GM19455 (cell line): ENCODE measurements at regions not wholly inside any gene's neighbourhood (a gene's known extent, or its start where the extent isn't known, plus 50 kb on each side); places are given as distances from the start of the nearest gene placed in this dataset.
"Not testable (repeated sequence)": the region's sequence is repeated elsewhere in the genome, so short reads cannot be mapped to it uniquely, and the experiment has no call there.

Experiments used
- ATAC-seq: cut with Tn5 transposase; IDR thresholded peaks from one replicate; pipeline ENCODE4 v1.9.1; 2021; ENCODE audit not compliant: unreplicated experiment

DNA sequence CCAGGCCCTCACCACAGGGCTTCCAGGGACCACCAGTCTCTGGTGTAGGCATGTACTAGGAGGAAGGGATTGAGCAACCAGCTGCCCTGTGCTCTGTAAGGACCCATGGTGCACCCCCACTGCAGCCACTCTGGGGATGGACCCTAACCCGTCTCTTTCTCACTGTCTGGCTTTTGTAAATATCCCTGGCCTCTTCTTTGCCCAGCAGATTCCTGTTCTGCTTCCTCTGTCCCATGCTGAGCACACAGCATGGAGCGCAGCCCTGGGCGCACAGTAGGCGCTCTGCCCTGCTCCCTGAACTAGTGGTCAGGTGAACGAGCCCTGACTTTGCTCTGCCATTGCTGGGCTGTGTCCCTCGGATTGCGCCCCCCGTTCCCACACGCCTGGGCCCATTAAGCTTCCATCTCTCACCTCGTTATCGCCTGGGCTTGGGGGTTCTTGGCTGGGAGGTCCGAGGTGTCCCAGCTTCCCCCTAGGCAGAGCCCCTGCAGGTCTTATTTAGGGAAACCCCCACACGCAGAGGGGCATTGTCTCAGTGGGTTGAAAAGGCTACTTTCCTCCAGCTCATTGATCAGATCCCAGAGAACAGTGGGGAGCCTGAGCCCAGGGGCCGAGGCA lies 162.1 kb downstream of the MYCN start:
- ATAC-seq, result no peak

DNA sequence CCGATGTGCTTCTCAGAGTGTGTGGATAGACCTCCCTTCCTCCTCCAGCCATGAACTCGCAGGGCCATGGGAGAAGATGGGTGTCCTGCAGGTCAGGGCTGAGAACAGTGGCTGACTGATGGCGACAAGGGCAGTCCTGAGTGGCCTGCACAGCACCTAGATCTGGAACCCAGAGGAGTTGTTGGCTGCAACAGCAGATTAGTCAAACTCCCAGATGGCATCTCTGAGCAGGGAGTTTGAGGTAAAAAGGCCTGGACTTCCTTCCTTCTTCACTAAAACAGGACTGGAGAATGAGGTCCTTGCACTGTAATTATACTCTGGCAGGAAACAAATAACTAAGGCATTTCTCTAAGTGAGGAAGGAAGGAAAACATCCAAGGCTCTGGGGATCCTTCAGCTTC lies 160.8 kb downstream of the MYCN start:
- ATAC-seq, result no peak

DNA sequence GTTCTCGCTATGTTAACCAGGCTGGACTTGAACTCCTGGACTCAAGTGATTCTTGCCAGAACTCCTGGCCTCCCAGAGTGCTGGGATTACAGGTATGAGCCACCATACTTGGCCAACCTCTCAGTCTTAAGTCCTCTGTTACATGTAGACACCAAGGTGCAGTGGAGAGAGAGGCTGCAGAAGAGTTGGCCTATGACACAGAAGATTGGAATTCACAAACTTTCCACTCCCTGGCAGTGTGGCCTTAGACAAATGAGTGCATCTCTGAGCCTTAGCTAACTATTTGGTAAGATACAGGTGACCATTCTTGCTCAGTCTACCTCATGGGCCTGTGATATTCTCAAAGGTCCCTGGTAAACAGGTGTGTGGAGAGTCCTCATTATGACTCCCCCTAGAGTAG lies 159.7 kb downstream of the MYCN start:
- ATAC-seq, result no peak

DNA sequence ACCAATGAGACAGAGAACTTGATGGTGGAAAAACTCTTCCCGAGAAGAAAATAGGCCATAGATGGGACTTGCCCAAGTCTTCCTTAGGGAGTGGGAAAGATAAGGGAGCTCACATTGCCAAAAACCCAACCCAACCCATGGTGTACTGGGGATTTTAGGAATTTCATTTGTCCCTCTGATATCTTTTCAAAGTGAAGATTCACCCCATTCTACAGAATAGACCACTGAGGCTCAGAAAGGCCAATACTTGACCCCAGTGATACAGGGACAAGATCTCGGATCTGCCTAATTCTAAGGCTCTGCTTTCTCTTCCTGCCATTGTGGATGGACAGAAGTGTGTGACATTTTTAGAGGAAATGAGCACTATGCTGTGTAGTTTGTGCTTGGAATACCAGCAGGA lies 159.0 kb downstream of the MYCN start:
- ATAC-seq, result no peak

DNA sequence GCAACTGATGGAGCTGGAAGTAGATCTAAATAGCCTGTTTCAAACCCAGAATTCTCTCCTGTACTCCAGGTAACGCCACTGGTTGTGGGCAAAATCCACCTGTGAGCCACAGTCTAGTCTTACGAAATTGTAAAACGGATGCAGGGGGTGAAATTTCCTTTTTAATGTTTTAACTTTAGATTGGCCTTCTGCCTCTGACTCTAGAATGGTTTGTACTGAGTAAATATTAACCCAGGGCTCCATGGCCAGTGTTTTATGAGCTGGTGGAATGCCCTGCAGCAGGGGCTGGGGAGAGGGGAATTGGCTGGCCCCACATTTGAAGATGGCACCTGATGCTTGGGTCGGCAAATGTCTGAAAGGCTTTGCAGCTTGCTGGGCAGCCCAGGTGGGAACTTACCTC lies 156.6 kb downstream of the MYCN start:
- ATAC-seq, result no peak

DNA sequence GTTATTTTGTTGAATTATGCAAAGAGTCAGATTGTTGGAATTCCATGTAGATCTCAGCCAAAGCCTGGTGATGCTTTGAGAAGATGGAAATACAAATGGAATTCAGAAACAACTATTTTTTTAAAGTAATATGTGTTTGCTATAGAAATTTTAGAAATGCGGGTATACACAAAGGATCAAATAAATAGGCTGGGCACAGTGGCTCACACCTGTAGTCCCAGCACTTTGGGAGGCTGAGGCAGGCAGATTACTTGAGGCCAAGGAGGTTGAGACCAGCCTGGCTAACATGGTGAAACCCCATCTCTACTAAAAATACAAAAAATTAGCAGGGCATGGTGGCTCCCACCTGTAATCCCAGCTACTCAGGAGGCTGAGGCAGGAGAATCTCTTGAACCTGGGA lies 155.1 kb downstream of the MYCN start:
- ATAC-seq, result not testable (repeated sequence)

DNA sequence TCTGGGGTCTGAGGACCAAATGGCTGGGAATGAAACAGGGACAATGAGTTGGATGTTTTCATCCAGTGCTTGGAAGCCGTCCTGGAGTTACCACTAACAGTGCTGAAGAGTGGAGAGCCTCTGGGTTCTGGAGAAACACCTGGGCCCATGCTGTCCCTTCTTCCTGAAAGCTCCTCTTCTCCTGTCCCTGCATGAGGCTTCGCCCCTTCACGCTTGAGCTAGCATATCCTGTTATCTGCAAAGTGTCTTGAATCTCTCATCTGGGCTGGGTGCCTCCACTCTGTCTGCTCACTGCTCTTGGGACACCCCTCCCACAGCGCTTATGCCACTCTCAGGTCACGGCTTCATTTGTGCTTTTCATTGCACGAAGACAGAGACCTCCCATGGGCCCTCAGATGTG lies 154.5 kb downstream of the MYCN start:
- ATAC-seq, result no peak

DNA sequence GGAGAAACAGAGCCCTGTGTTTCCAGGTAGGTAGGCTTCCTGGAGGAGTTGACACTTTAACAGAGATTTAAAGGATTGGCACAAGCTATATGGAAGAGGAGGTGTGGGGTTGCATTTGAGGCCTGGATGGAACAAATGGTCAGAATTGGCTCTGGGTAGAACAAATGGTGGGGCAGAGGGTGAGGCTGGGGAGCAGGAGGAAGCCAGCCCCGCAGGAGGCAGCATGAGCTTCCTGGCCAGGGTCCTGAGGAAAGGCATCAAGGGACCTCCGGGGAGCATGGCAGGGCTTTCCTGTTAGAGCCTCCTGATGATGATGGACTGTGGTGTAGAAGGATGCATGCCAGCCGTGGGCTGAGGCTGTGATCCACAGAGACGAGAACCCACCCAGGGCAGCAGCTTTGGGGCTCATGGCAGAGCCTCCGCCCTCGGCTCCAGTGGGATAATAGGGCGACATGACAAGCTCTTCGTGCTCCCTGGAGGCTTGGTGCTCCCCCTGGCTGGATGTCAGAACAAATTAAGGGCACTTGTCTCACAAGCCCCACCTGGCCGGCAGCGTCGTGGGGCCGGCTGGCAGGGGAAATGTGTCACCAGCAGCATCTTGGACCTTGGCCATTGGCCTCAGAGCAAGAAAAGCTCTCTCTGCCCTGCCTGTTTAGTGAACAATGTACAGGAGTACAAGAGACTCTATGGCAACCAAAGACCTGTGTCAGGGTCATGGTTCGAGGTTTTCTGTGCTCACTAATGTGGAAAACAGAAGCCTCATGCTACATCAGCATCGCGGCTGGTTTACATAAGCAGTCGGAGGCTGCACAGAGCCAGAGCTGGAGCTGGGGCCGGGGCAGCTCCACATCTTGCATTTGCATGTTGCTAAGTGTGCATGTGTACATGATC lies 153.5 kb downstream of the MYCN start:
- ATAC-seq, result no peak

DNA sequence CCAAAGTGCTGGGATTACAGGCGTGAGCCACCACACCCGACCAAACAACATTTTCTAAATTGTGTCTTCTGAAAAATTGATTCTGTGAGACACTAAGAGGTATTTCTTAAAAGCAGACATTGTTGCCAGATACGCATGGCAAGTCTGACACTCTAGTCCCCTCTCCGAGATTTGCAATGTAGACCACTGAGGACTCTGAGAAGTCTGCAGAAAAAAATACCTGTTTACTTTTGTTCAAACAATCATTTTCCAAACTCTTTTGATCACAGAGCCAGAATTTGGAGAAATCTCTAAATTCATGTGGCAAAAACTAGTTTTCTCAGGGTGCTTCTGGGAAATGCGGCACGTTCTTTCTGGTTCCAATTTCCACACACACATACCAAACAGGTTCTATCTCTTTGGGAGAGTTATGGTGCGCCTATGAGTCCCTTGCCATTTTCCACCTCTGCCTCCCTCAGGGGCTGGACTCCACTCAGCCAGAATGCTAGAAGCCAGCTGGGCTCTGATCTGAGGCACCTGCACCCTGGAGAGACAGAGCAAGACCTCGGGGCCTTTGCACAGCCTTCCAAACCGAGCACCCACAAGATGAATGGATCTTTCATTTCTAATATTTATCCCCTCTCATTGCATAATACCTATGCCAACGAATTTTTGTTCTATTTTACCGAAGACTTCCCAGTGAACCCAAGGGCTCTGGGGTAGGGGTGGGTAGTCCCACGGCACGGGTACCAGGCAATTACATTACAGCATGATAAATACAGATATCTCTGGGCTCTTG lies 152.7 kb downstream of the MYCN start:
- ATAC-seq, result no peak

DNA sequence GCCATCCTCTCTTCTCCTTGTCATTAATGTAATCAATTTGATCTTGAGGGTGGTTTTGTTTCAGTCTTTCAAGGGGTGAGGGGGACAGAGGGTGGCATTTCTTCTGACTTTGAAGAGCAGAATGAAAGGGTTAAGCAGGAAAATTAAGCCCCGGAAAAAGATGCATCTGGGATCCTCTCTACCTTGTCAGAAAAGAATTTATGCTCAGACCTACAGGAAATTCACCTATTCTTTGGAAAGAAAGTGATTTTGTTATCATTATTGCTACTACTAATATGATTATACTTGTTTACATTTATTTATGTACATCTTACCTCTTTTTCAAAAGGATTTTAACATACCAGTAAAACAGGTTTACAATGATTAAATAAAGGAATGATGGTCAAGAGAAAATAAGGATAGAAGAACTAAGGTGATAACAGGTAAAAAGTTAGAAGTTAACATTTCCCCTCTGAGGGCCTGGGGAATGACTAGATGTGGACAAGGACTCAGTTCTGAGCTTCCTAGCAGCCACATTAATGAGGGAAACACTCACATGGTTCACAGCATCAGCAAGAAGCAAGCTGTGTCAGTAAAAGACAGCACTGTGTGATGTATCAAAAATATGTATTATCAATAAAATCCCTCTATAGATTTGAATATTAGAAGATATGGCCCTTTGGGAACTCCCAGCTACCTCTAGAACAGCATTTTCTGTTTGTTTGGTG lies 151.4 kb downstream of the MYCN start:
- ATAC-seq, result no peak

DNA sequence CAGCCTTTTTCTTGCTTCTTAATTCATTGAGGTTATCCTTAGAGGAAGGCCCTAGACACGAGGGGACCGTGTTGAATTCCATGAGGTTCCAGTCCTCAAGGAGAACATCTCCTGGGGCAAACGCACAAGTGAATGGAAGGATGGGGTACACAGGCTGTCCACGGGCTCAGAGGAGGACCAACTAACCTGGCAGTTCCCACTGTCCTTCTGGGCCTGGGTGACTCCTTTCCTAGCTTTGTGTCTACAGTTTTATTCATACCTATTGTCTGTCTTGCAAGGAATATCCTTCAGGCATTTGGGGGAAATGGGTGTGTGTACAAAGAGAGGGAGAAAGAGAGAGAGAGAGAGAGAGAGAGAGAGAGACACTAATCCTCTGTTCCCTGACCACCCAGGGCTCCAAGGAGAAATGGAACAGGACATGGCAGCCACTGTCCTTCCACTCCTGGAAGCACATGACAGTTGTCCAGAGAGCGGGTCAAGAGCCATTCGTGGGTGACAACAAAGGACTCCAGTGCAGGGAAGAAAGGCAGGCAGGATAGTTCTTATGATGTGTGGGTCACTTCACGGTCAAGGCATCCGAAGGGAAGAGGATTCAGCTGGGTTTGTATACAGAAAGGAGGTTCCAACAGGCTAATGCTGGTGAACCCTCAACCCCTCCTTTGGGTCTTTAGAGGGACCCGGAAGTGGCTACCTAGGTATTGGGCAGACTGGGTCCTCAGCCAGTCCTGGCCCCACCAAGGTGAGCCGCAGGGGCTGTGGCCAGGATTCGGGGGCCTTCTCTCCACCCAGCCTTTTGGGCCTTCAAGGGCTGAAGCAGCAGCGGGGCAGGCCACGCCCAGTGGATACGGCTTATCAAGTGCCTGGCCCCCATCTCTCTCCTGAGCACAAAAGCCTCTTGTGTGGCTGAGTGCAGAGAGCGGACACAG lies 150.6 kb downstream of the MYCN start:
- no peak for ATAC-seq

DNA sequence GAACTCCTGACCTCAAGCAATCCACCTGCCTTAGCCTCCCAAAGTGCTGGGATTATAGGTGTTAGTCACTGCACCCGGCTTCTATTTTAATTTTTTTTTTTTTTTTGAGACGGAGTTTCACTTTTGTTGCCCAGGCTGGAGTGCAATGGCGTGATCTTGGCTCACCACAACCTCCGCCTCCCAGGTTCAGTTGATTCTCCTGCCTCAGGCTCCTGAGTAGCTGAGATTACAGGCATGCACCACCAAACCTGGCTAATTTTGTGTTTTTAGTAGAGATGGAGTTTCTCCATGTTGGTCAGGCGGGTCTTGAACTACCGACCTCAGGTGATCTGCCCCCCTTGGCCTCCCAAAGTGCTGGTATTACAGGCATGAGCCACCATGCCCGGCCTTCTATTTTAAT lies 149.1 kb downstream of the MYCN start:
- not testable (repeated sequence) for ATAC-seq

DNA sequence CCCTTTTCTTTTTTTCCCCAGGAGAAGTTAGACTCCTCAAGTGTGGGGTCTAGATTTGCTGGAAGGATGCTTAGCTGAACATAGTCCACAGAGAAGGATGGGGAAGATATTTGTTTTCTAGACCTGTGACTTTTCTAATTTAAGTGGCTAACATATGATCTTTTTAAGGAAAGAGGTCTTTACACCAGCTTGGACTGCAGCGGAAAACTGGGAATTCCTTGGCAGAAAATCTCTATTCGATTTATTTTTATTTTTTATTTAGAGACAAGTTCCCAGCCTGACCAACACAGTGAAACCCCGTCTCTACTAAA lies 148.4 kb downstream of the MYCN start:
- no peak for ATAC-seq

DNA sequence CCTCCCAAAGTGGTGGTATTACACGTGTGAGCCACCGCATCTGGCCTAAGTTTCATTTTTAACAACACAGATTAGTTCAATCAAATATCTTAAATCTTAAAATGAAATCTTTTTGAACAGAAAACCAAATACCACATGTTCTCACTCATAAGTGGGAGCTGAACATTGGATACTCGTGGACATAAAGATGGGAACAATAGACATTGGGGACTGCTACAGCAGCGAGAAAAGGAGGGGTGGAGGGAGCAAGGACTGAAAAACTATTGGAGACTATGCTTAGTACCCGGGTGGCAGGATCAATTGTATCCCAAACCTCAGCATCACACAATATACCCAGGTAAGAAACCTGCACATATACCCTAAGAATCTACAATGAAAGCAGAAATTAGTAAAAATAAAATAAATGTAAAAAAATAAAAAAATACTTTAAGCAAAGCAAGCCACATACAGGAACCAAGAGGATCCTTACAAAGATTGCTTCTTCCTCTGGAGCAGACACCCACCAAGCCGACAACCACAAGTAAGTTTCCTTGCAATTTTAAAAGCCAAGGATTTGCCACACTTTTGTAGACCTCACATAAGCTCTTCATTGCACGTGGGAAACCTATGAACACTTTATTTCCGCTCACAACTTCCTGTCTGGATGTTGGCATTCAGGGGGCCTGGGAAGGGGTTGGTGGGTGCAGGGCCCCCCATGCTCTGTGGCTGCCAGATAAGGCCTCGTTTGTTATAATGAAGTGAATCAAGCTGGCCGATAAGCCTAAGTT lies 147.9 kb downstream of the MYCN start:
- no peak for ATAC-seq

DNA sequence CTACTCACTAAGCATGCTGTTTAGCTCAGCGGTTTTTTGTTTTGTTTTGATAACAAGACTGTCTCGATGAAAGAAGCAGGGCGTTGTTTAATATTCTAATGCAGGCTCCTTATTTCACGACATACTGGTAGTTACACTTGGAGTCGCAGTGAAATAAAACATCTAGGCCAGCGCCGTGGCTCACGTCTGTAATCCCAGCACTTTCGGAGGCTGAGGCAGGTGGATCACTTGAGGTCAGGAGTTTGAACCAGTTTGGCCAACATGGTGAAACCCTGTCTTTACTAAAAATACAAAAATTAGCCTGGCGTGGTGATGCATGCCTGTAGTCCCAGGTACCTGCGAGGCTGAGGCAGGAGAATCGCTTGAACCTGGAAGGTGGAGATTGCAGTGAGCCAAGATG lies 145.8 kb downstream of the MYCN start:
- not testable (repeated sequence) for ATAC-seq

DNA sequence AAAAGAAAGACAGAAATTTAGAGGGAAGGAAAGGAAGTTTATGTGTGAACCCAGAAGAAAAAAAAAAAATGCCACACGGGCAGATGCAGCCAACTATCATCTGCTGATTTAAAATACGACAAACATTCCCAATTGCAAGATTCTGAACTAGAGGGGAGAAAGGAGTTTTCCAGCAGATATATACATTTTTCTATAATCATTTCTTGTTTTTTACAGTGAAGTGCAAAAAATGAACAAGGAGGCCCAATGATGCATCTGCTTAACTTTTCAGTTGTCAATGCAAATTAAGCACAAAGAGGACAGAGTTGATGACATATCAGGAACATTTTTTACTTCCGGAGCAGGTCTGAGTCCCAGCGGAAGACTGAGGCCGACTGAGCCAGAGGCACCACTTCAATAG lies 144.7 kb downstream of the MYCN start:
- ATAC-seq, result no peak

DNA sequence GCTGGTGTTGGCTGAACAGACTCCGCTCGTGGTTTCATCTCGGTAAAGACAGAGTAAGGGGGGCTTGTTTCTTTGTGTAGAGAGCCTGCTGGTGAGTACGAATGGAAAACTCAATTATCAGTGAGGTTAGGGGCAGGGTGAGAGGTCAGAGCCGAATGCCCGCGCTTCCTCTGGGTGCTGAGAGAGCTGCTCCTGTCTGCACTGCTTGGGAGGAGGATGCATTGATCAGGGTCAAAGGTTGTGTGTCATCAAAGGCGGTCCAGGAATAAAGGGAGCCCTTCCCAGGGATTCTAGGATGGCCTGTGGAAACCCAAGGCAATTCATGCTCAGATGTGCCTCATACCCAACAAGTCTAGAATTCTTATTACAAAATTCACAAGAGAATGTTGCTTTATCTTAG lies 143.9 kb downstream of the MYCN start:
- ATAC-seq, result no peak

DNA sequence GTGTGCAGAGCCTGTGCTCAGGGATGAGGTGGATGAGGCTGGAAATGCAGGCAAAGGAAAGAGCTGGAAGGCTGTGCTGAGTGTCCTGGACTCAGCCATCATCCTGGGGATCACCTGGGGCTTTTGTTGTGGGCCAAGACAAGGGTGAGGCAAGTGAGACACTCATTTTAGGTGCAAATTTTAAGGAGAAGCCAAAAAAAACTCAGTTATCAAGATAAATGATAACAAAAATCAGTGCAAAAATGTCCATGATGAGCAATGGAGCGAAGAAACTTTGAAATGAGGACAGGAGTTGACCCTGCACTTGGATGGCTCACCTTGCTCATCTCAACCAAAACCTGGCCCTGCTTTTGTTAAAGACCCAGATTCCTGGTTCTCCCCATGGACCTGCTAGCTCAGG lies 141.9 kb downstream of the MYCN start:
- ATAC-seq, result no peak

DNA sequence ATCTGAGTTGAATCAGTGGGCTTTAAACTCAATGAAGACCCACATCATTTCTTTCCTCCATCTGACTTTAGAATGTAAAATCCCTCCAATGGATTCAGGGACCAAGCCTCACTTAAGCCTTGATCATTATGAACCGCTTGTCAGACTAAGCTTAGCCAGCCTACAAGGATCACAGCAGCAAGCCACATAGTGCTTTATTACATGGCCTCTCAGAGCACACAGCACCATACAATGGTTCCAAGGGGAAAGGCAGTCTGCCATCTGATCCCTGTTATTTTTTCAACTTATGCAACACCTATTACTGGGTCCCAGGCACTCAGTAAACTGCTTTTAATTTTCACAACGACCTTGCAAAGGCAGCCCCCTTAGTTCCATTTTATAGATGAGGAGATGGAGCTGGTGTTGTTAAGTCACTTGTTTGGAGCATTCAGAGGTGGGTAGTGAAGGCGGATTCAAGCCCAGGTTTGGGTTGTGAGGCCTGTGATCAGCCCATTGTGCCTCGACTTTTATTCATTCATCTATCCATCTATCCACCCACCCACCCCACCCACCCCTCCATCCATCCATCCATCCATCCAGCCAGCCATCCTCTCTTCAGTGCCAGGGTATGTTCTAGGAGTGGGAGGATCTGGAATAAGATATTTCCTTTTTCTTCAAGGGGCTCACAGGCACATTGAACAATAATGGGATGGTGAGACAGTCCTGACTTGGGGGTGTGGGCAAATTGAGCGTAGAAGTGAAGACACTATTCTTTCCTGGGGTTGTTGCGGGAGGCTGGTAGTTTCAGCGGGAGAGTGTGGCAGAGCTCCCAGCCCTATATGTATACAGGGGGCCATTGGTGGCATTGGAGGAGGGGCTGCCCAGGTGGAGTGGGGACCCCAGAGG lies 141.2 kb downstream of the MYCN start:
- no peak for ATAC-seq
